Epithelial cell of esophagus (primary cell): ENCODE measurements at regions not wholly inside any gene's neighbourhood (a gene's known extent, or its start where the extent isn't known, plus 50 kb on each side); places are given as distances from the start of the nearest gene placed in this dataset.
"Not testable (repeated sequence)": the region's sequence is repeated elsewhere in the genome, so short reads cannot be mapped to it uniquely, and the experiment has no call there.

Source experiments
- DNase-seq: peaks from one replicate; pipeline ENCODE4 v3.0.0; 2010; ENCODE audit warnings: low read depth
- H3K4me3 ChIP-seq: 2 replicates; pipeline ENCODE4 v1.5.1; 2011; ENCODE audit warnings: mild to moderate bottlenecking, low read length, control low read depth

GRCh38 chr16:15307184-15307583 is 70.9 kb downstream of the NPIPA5 start:
- H3K4me3 ChIP-seq, DNase-seq: not testable (repeated sequence)

GRCh38 chr16:15305889-15306288 is 72.2 kb downstream of the NPIPA5 start:
- H3K4me3 ChIP-seq, result not testable (repeated sequence)
- peak; percentile 86 for DNase-seq

GRCh38 chr16:15303667-15304324 is 74.3 kb downstream of the NPIPA5 start:
- not testable (repeated sequence) for DNase-seq, H3K4me3 ChIP-seq

- not testable (repeated sequence) for H3K4me3 ChIP-seq
Observed at GRCh38 chr16:15297104-15297503, 81.0 kb downstream of the NPIPA5 start.

GRCh38 chr16:15274796-15275195 is 103.3 kb downstream of the NPIPA5 start:
- H3K4me3 ChIP-seq, DNase-seq: not testable (repeated sequence)

More at GRCh38 chr16:15297104-15297503, 81.0 kb downstream of the NPIPA5 start:
- DNase-seq, result not testable (repeated sequence)

GRCh38 chr16:15273964-15274363 is 104.1 kb downstream of the NPIPA5 start:
- DNase-seq, H3K4me3 ChIP-seq: not testable (repeated sequence)

- DNase-seq, H3K4me3 ChIP-seq: not testable (repeated sequence)
Observed at GRCh38 chr16:15266941-15267340, 111.2 kb downstream of the NPIPA5 start.

GRCh38 chr16:15262212-15262611 is 115.9 kb downstream of the NPIPA5 start:
- H3K4me3 ChIP-seq, DNase-seq: not testable (repeated sequence)

- not testable (repeated sequence) for DNase-seq, H3K4me3 ChIP-seq
Observed at GRCh38 chr16:15247971-15248370, 130.1 kb downstream of the NPIPA5 start.

GRCh38 chr16:15236674-15237323 is 141.3 kb downstream of the NPIPA5 start:
- not testable (repeated sequence) for DNase-seq

GRCh38 chr16:15235140-15235539 is 141.1 kb upstream of the RRN3 start:
- not testable (repeated sequence) for H3K4me3 ChIP-seq, DNase-seq

More at GRCh38 chr16:15236674-15237323, 141.3 kb downstream of the NPIPA5 start:
- not testable (repeated sequence) for H3K4me3 ChIP-seq

- H3K4me3 ChIP-seq, DNase-seq: not testable (repeated sequence)
Observed at GRCh38 chr16:15234702-15235101, 140.6 kb upstream of the RRN3 start.

GRCh38 chr16:15230432-15230831 is 136.4 kb upstream of the RRN3 start:
- H3K4me3 ChIP-seq, DNase-seq: not testable (repeated sequence)

- DNase-seq, result not testable (repeated sequence)
Observed at GRCh38 chr16:15229661-15230060, 135.6 kb upstream of the RRN3 start.

GRCh38 chr16:15224651-15225050 is 130.6 kb upstream of the RRN3 start:
- not testable (repeated sequence) for DNase-seq, H3K4me3 ChIP-seq

More at GRCh38 chr16:15229661-15230060, 135.6 kb upstream of the RRN3 start:
- H3K4me3 ChIP-seq, result not testable (repeated sequence)

- DNase-seq, H3K4me3 ChIP-seq: not testable (repeated sequence)
Observed at GRCh38 chr16:15223398-15223797, 129.3 kb upstream of the RRN3 start.
